Prostate gland (tissue), 2 donors: ENCODE measurements at regions not wholly inside any gene's neighbourhood (a gene's known extent, or its start where the extent isn't known, plus 50 kb on each side); places are given as distances from the start of the nearest gene placed in this dataset.

Experiments used
- POLR2A ChIP-seq: fragments of 450-650 bp; IDR thresholded peaks from one replicate; pipeline ENCODE4 v1.6.1; 2016; ENCODE audit warnings: antibody characterized with exemption, mild to moderate bottlenecking
- POLR2AphosphoS5 ChIP-seq: sonication (generic); formaldehyde crosslinking; IDR thresholded peaks from one replicate; pipeline ENCODE4 v1.6.1; 2017; ENCODE audit warnings: antibody characterized with exemption
- TF ChIP-seq, protein P1 (sequence below), 4 experiments: fragments of 200-600 bp in 2 of 4; fragments of 450-650 bp in 2 of 4; sonication (generic) in 2 of 4; IDR thresholded peaks; 1 replicate in 3 of 4; 2 replicates in 1 of 4; pipeline ENCODE4 v1.5.1; 2016 to 2019; ENCODE audit warnings: antibody characterized with exemption in 4 of 4, mild to moderate bottlenecking in 2 of 4, moderate library complexity in 2 of 4

DNA sequence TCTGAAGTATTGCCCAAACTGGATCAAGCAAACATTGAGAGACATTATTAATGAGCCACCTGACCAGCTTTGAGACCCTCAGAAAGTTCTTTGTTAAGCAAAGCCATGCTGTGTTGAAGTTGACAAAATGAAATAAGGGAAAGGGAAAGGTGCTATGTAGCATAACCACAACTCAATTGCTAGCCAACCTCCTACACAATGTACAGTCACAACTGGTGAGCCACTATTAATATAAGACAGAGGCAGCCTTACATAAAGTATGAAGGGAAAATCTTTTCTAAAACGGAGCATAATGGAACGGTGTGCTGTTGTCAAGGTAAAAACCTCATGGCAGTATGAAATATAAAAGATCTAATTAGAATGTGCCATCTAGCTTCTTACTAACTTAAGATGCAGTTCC lies 375.8 kb upstream of the ST8SIA4 start:
- TF ChIP-seq, protein P1, sequence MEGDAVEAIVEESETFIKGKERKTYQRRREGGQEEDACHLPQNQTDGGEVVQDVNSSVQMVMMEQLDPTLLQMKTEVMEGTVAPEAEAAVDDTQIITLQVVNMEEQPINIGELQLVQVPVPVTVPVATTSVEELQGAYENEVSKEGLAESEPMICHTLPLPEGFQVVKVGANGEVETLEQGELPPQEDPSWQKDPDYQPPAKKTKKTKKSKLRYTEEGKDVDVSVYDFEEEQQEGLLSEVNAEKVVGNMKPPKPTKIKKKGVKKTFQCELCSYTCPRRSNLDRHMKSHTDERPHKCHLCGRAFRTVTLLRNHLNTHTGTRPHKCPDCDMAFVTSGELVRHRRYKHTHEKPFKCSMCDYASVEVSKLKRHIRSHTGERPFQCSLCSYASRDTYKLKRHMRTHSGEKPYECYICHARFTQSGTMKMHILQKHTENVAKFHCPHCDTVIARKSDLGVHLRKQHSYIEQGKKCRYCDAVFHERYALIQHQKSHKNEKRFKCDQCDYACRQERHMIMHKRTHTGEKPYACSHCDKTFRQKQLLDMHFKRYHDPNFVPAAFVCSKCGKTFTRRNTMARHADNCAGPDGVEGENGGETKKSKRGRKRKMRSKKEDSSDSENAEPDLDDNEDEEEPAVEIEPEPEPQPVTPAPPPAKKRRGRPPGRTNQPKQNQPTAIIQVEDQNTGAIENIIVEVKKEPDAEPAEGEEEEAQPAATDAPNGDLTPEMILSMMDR (IDR thresholded peaks at IDR 0.05), result no peak
- TF ChIP-seq POLR2A (no peak), POLR2AphosphoS5 (no peak)
